ENCODE measurements at regions not wholly inside any gene's neighbourhood (a gene's known extent, or its start where the extent isn't known, plus 50 kb on each side); places are given as distances from the start of the nearest gene placed in this dataset.

DNA sequence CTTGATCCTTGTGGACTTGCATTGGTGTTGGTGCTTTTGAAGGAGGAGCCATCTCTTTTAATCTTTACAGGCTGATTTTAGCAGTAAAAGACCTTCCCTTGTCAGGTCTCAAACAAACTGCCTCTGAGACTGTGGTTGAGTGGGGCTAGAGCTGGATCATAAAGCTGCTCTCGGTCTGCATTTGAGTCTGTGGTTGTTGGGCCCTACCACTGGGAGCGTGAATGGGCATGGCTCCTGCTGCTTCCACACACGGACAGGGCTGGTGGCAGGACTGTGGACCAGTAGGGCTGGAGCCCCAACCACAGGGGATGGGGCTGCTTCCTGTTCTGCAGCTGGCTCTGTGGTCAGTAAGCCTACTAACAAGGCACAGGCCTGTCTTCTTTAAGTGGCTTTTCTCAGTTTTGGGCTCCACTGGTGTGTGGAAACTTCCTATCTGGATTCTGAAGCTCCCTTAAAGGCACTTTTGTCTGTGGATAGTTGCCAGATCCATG lies 130.6 kb downstream of the RBM46 start:
- TF ChIP-seq POU5F1 (IDR thresholded peaks at IDR 0.05; ENCODE audit: borderline replicate concordance, low read depth, low read length, partially characterized antibody): no peak
- TF ChIP-seq, protein P1, sequence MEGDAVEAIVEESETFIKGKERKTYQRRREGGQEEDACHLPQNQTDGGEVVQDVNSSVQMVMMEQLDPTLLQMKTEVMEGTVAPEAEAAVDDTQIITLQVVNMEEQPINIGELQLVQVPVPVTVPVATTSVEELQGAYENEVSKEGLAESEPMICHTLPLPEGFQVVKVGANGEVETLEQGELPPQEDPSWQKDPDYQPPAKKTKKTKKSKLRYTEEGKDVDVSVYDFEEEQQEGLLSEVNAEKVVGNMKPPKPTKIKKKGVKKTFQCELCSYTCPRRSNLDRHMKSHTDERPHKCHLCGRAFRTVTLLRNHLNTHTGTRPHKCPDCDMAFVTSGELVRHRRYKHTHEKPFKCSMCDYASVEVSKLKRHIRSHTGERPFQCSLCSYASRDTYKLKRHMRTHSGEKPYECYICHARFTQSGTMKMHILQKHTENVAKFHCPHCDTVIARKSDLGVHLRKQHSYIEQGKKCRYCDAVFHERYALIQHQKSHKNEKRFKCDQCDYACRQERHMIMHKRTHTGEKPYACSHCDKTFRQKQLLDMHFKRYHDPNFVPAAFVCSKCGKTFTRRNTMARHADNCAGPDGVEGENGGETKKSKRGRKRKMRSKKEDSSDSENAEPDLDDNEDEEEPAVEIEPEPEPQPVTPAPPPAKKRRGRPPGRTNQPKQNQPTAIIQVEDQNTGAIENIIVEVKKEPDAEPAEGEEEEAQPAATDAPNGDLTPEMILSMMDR (IDR thresholded peaks at IDR 0.05 in 2 of 3, conservative IDR thresholded peaks at IDR 0.05 in 1 of 3; ENCODE audit: insufficient read depth in 2 of 3, low read depth in 1 of 3, low read length in 3 of 3): no peak
- no peak for TF ChIP-seq TCF7L2 (IDR thresholded peaks at IDR 0.05; ENCODE audit: low read depth, low read length)
- no peak for TF ChIP-seq NR2C2 (CRISPR knock-in tag; IDR thresholded peaks at IDR 0.05)
- TF ChIP-seq NR2C2 (tag; IDR thresholded peaks at IDR 0.05): no peak

Data from K562 (cell line).